ENCODE measurements at regions not wholly inside any gene's neighbourhood (a gene's known extent, or its start where the extent isn't known, plus 50 kb on each side); places are given as distances from the start of the nearest gene placed in this dataset.

GRCh38 chr3:110903771-110904519 is 167.7 kb upstream of the NECTIN3 start:
- Mint-ChIP-seq H3K9me3 (peaks cover 1% of the 10 kb centered on the region), H3K27me3 (ENCODE audit: low read depth) (no peaks in the 10 kb centered on the region), H3K4me3 (no peak overlapping the region), H3K4me1 (peaks cover 11% of the 10 kb centered on the region), H3K36me3 (peaks cover 1% of the 10 kb centered on the region), H3K27ac (no peak overlapping the region)
- TF ChIP-seq ZNF121 (CRISPR knock-in tag; IDR thresholded peaks at IDR 0.05) (no peak), ZNF263 (CRISPR knock-in tag; IDR thresholded peaks at IDR 0.05; ENCODE audit: low read depth) (no peak), MAX (CRISPR knock-in tag; IDR thresholded peaks at IDR 0.05) (no peak), GRHL2 (CRISPR knock-in tag; IDR thresholded peaks at IDR 0.05; ENCODE audit: insufficient replicate concordance, severe bottlenecking) (no peak)
- DNase-seq (ENCODE audit: low spot score) (no peak), ATAC-seq (no peak)
- CTCF ChIA-PET = no interaction called here
- POLR2A ChIA-PET = no interaction called here

GRCh38 chr3:110904520-110904890 is 167.1 kb upstream of the NECTIN3 start:
- Mint-ChIP-seq H3K4me1 (peaks cover 15% of the 10 kb centered on the region), H3K27ac (no peak overlapping the region), H3K36me3 (no peaks in the 10 kb centered on the region), H3K4me3 (no peak overlapping the region), H3K27me3 (ENCODE audit: low read depth) (no peaks in the 10 kb centered on the region), H3K9me3 (no peaks in the 10 kb centered on the region)
- ChIA-PET CTCF (no interaction called here), POLR2A (no interaction called here)
- DNase-seq (ENCODE audit: low spot score) (no peak), ATAC-seq (no peak)
- no peak for TF ChIP-seq NR1H2 (CRISPR knock-in tag; IDR thresholded peaks at IDR 0.05)
- no peak for TF ChIP-seq ATF6 (CRISPR knock-in tag; IDR thresholded peaks at IDR 0.05)
- no peak for TF ChIP-seq ESRRA (CRISPR knock-in tag; IDR thresholded peaks at IDR 0.05; ENCODE audit: borderline replicate concordance)
- no peak for TF ChIP-seq TCF7 (CRISPR knock-in tag; IDR thresholded peaks at IDR 0.05; ENCODE audit: low read depth)
- no peak for TF ChIP-seq ELF4 (CRISPR knock-in tag; IDR thresholded peaks at IDR 0.05; ENCODE audit: low read depth)
- no peak for TF ChIP-seq RORB (CRISPR knock-in tag; IDR thresholded peaks at IDR 0.05)
- TF ChIP-seq KAT7 (CRISPR knock-in tag; IDR thresholded peaks at IDR 0.05; ENCODE audit: borderline replicate concordance) = no peak
- no peak for TF ChIP-seq SMAD4 (CRISPR knock-in tag; IDR thresholded peaks at IDR 0.05)
- TF ChIP-seq ATF1 (CRISPR knock-in tag; IDR thresholded peaks at IDR 0.05) = no peak

GRCh38 chr3:110905121-110905520 is 166.5 kb upstream of the NECTIN3 start:
- H3K27ac Mint-ChIP-seq = no peak overlapping the region
- no peaks in the 10 kb centered on the region for H3K36me3 Mint-ChIP-seq
- no peaks in the 10 kb centered on the region for H3K9me3 Mint-ChIP-seq
- POLR2A ChIA-PET = no interaction called here
- TF ChIP-seq SMAD3 (CRISPR knock-in tag; IDR thresholded peaks at IDR 0.05; ENCODE audit: borderline replicate concordance) (no peak), NR1H2 (CRISPR knock-in tag; IDR thresholded peaks at IDR 0.05) (no peak), NFATC4 (CRISPR knock-in tag; IDR thresholded peaks at IDR 0.05) (no peak), ZBTB21 (CRISPR knock-in tag; IDR thresholded peaks at IDR 0.05; ENCODE audit: borderline replicate concordance) (no peak), ZNF416 (CRISPR knock-in tag; IDR thresholded peaks at IDR 0.05) (no peak), GTF2I (CRISPR knock-in tag; conservative IDR thresholded peaks at IDR 0.05) (no peak), MAX (CRISPR knock-in tag; IDR thresholded peaks at IDR 0.05) (no peak), SMAD4 (CRISPR knock-in tag; IDR thresholded peaks at IDR 0.05) (no peak), TCF7 (CRISPR knock-in tag; IDR thresholded peaks at IDR 0.05; ENCODE audit: low read depth) (no peak), USF1 (CRISPR knock-in tag; IDR thresholded peaks at IDR 0.05) (no peak), NR2C2 (CRISPR knock-in tag; IDR thresholded peaks at IDR 0.05) (no peak), E2F4 (CRISPR knock-in tag; IDR thresholded peaks at IDR 0.05; ENCODE audit: borderline replicate concordance, low read depth) (no peak), MXD4 (CRISPR knock-in tag; IDR thresholded peaks at IDR 0.05; ENCODE audit: borderline replicate concordance) (no peak), MYBL2 (CRISPR knock-in tag; IDR thresholded peaks at IDR 0.05) (no peak)
- no peaks in the 10 kb centered on the region for H3K27me3 Mint-ChIP-seq (ENCODE audit: low read depth)
- H3K4me3 Mint-ChIP-seq = no peak overlapping the region
- H3K4me1 Mint-ChIP-seq = peaks cover 22% of the 10 kb centered on the region
- DNase-seq (ENCODE audit: low spot score) = no peak
- no peak for ATAC-seq
- CTCF ChIA-PET = interaction anchor here (0.9 kb wide), 1 partner anchor 175 kb away, joined by 3 read pairs; no protein-coding TSS in a partner anchor

All from WTC11 (cell line).